HG03558 (cell line): ENCODE measurements at regions not wholly inside any gene's neighbourhood (a gene's known extent, or its start where the extent isn't known, plus 50 kb on each side); places are given as distances from the start of the nearest gene placed in this dataset.

Experiments used
- ATAC-seq: cut with Tn5 transposase; IDR thresholded peaks from one replicate; pipeline ENCODE4 v1.9.1; 2021; ENCODE audit warnings: moderate number of reproducible peaks; ENCODE audit not compliant: unreplicated experiment; ENCODE audit errors: extremely low read depth

GRCh38 chr14:21749306-21749868 lies 75.8 kb upstream of the OR4E1 start:
- no peak for ATAC-seq

- no peak for ATAC-seq
These were observed 75.3 kb upstream of the OR4E1 start for GRCh38 chr14:21748869-21749303.

GRCh38 chr14:21735639-21736307 lies 62.2 kb upstream of the OR4E1 start:
- no peak for ATAC-seq

- ATAC-seq: no peak
These were observed 61.6 kb upstream of the OR4E1 start for GRCh38 chr14:21735200-21735599.

GRCh38 chr14:21734457-21735074 lies 60.9 kb upstream of the OR4E1 start:
- ATAC-seq: no peak

- no peak for ATAC-seq
These were observed 56.1 kb upstream of the OR4E1 start for GRCh38 chr14:21729703-21730233.

- no peak for ATAC-seq
These were observed 51.6 kb upstream of the OR4E1 start for GRCh38 chr14:21725250-21725649.

- ATAC-seq: no peak
These were observed 50.7 kb upstream of the OR4E1 start for GRCh38 chr14:21724090-21724973.

GRCh38 chr14:21723431-21724045 lies 49.9 kb upstream of the OR4E1 start:
- no peak for ATAC-seq
